Neural cell (in vitro differentiated cells): ENCODE measurements at regions not wholly inside any gene's neighbourhood (a gene's known extent, or its start where the extent isn't known, plus 50 kb on each side); places are given as distances from the start of the nearest gene placed in this dataset.

ENCODE experiments used
- H2AFZ ChIP-seq: fragments of 200-600, 300-800 bp; sonication (generic), shearing (Covaris generic); 2 replicates; pipeline ENCODE4 v1.6.0; 2014; ENCODE audit warnings: low read depth, mild to moderate bottlenecking, antibody characterized with exemption, low read length, moderate library complexity
- H3F3A ChIP-seq: fragments of 200-600 bp; shearing (Covaris generic); 2 replicates; pipeline ENCODE4 v1.6.1; 2016; ENCODE audit warnings: mild to moderate bottlenecking, moderate library complexity, mixed read lengths, antibody characterized with exemption, low read length; ENCODE audit not compliant: insufficient read depth, poor library complexity, severe bottlenecking
- H3K27ac ChIP-seq: fragments of 200-600, 300-800 bp; sonication (generic), shearing (Covaris generic); 2 replicates; pipeline ENCODE4 v1.5.1; 2014; ENCODE audit warnings: mild to moderate bottlenecking, low read length, moderate library complexity
- H3K27me3 ChIP-seq: fragments of 300-800, 200-600 bp; sonication (generic), shearing (Covaris generic); 2 replicates; pipeline ENCODE4 v1.6.0; 2014; ENCODE audit warnings: mild to moderate bottlenecking, low read depth, low read length, moderate library complexity; ENCODE audit not compliant: insufficient read depth
- H3K36me3 ChIP-seq: fragments of 300-800, 200-600 bp; sonication (generic), shearing (Covaris generic); 2 replicates; pipeline ENCODE4 v1.5.1; 2014; ENCODE audit warnings: mild to moderate bottlenecking, antibody characterized with exemption, low read length, moderate library complexity; ENCODE audit not compliant: insufficient read depth
- H3K4me2 ChIP-seq: fragments of 300-800, 200-600 bp; sonication (generic), shearing (Covaris generic); 2 replicates; pipeline ENCODE4 v1.6.0; 2014; ENCODE audit warnings: mild to moderate bottlenecking, low read length
- H3K4me3 ChIP-seq: fragments of 300-800, 200-600 bp; sonication (generic), shearing (Covaris generic); 2 replicates; pipeline ENCODE4 v1.5.1; 2014; ENCODE audit warnings: mild to moderate bottlenecking, low read length, moderate library complexity
- H3K79me2 ChIP-seq: fragments of 200-600 bp; shearing (Covaris generic); replicated peaks from 2 replicates; pipeline ENCODE4 v1.6.0; 2014; ENCODE audit warnings: mild to moderate bottlenecking, low read length, moderate library complexity; ENCODE audit not compliant: insufficient read depth
- H3K9ac ChIP-seq: fragments of 300-800, 200-600 bp; sonication (generic), shearing (Covaris generic); 2 replicates; pipeline ENCODE4 v1.6.1; 2016; ENCODE audit warnings: mild to moderate bottlenecking, low read length, mixed read lengths
- H3K9me2 ChIP-seq: fragments of 200-600 bp; shearing (Covaris generic); 2 replicates; pipeline ENCODE4 v1.6.1; 2016; ENCODE audit warnings: mild to moderate bottlenecking, low read length, mixed read lengths; ENCODE audit not compliant: insufficient read depth
- H3K9me3 ChIP-seq: fragments of 200-600, 300-800 bp; sonication (generic), shearing (Covaris generic); 2 replicates; pipeline ENCODE4 v1.6.1; 2016; ENCODE audit warnings: mild to moderate bottlenecking, mixed run types, low read length, moderate library complexity, mixed read lengths
- H4K20me1 ChIP-seq: fragments of 200-600 bp; shearing (Covaris generic); 2 replicates; pipeline ENCODE4 v1.6.1; 2016; ENCODE audit warnings: mild to moderate bottlenecking, mixed run types; ENCODE audit not compliant: insufficient read depth
- EP300 ChIP-seq: fragments of 450-650 bp; conservative IDR thresholded peaks from 2 replicates; pipeline ENCODE4 v1.6.1; 2014; ENCODE audit warnings: antibody characterized with exemption, mild to moderate bottlenecking, moderate library complexity; ENCODE audit not compliant: poor library complexity, severe bottlenecking
- EZH2 ChIP-seq: fragments of 200-600, 300-800 bp; shearing (Covaris generic), sonication (generic); IDR thresholded peaks from 2 replicates; pipeline ENCODE4 v1.6.1; 2014; ENCODE audit warnings: antibody characterized with exemption, low read length, borderline replicate concordance, mild to moderate bottlenecking; ENCODE audit not compliant: insufficient read depth, poor library complexity, severe bottlenecking
- MXI1 ChIP-seq: fragments of 450-650 bp; conservative IDR thresholded peaks from 2 replicates; pipeline ENCODE4 v1.6.1; 2014; ENCODE audit warnings: antibody characterized with exemption, mild to moderate bottlenecking; ENCODE audit not compliant: poor library complexity, severe bottlenecking
- POLR2AphosphoS5 ChIP-seq: IDR thresholded peaks from 2 replicates; pipeline ENCODE4 v1.6.1; 2012
- RAD21 ChIP-seq: fragments of 450-650 bp; conservative IDR thresholded peaks from 2 replicates; pipeline ENCODE4 v1.6.1; 2014; ENCODE audit warnings: antibody characterized with exemption, mild to moderate bottlenecking, moderate library complexity
- REST ChIP-seq: IDR thresholded peaks from 2 replicates; pipeline ENCODE4 v1.6.1; 2012; ENCODE audit warnings: borderline replicate concordance
- SMC3 ChIP-seq: fragments of 450-650 bp; conservative IDR thresholded peaks from 2 replicates; pipeline ENCODE4 v1.6.1; 2014; ENCODE audit warnings: antibody characterized with exemption, mild to moderate bottlenecking, moderate library complexity; ENCODE audit not compliant: poor library complexity
- TAF1 ChIP-seq: IDR thresholded peaks from 2 replicates; pipeline ENCODE4 v1.6.1; 2012; ENCODE audit warnings: low read depth
- TF ChIP-seq, protein P1 (sequence below): fragments of 450-650 bp; IDR thresholded peaks from 2 replicates; pipeline ENCODE4 v1.5.1; 2014; ENCODE audit warnings: antibody characterized with exemption, mild to moderate bottlenecking, moderate library complexity; ENCODE audit not compliant: poor library complexity, severe bottlenecking

DNA sequence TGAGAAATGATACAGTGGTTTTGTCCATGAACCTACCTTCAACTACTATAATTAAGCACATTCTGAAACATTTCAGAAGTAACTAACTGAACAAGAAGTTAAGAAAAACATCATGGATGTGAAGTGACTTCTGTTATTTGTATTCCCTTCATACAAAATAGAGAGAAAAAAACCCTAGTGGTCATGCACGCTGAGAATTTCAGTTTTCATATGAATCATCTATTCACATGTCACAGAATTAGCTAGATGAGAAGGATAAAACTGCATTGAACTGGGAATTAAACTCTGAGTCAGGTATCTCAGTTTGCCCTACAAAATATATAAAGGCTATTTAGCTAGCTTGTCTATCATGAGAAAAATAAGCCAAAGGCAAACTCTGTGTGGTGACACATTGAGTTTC is 451.8 kb upstream of the FTMT start:
- H3K79me2 ChIP-seq, result no peaks in the 10 kb centered on the region
- no peak overlapping the region for H3K4me3 ChIP-seq
- no peak for TF ChIP-seq REST
- TF ChIP-seq MXI1, result no peak
- TF ChIP-seq EP300, result no peak
- no peak for TF ChIP-seq RAD21
- no peak for TF ChIP-seq TAF1
- no peak for TF ChIP-seq SMC3
- TF ChIP-seq EZH2, result no peak
- TF ChIP-seq, protein P1, sequence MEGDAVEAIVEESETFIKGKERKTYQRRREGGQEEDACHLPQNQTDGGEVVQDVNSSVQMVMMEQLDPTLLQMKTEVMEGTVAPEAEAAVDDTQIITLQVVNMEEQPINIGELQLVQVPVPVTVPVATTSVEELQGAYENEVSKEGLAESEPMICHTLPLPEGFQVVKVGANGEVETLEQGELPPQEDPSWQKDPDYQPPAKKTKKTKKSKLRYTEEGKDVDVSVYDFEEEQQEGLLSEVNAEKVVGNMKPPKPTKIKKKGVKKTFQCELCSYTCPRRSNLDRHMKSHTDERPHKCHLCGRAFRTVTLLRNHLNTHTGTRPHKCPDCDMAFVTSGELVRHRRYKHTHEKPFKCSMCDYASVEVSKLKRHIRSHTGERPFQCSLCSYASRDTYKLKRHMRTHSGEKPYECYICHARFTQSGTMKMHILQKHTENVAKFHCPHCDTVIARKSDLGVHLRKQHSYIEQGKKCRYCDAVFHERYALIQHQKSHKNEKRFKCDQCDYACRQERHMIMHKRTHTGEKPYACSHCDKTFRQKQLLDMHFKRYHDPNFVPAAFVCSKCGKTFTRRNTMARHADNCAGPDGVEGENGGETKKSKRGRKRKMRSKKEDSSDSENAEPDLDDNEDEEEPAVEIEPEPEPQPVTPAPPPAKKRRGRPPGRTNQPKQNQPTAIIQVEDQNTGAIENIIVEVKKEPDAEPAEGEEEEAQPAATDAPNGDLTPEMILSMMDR, result no peak
- no peak for TF ChIP-seq POLR2AphosphoS5
- H2AFZ ChIP-seq, result no peak overlapping the region
- no peaks in the 10 kb centered on the region for H3K9me2 ChIP-seq
- no peaks in the 10 kb centered on the region for H3K27me3 ChIP-seq
- no peak overlapping the region for H3K27ac ChIP-seq
- no peak overlapping the region for H3K9ac ChIP-seq
- H3K9me3 ChIP-seq, result no peaks in the 10 kb centered on the region
- no peaks in the 10 kb centered on the region for H3K36me3 ChIP-seq
- H4K20me1 ChIP-seq, result no peaks in the 10 kb centered on the region
- H3F3A ChIP-seq, result no peaks in the 10 kb centered on the region
- no peak overlapping the region for H3K4me2 ChIP-seq

- H3K27me3 ChIP-seq, result no peaks in the 10 kb centered on the region
- H3K4me3 ChIP-seq, result no peak overlapping the region
- H2AFZ ChIP-seq, result no peak overlapping the region
- H3F3A ChIP-seq, result no peaks in the 10 kb centered on the region
- no peak overlapping the region for H3K27ac ChIP-seq
- H3K9me2 ChIP-seq, result no peaks in the 10 kb centered on the region
- H3K36me3 ChIP-seq, result no peaks in the 10 kb centered on the region
- no peaks in the 10 kb centered on the region for H3K79me2 ChIP-seq
- no peak overlapping the region for H3K4me2 ChIP-seq
- H3K9ac ChIP-seq, result no peak overlapping the region
- H3K9me3 ChIP-seq, result no peaks in the 10 kb centered on the region
- TF ChIP-seq REST (no peak), TAF1 (no peak), EZH2 (no peak), POLR2AphosphoS5 (no peak), RAD21 (no peak), MXI1 (no peak), EP300 (no peak), SMC3 (no peak)
- TF ChIP-seq, protein P1, result no peak
- no peaks in the 10 kb centered on the region for H4K20me1 ChIP-seq
Observed at GRCh38 chr5:121408778-121409177, 442.9 kb upstream of the FTMT start.
